PC-9 (cell line): ENCODE measurements at regions not wholly inside any gene's neighbourhood (a gene's known extent, or its start where the extent isn't known, plus 50 kb on each side); places are given as distances from the start of the nearest gene placed in this dataset.

Experiments used
- CTCF ChIP-seq: fragments of 200-600 bp; sonication (generic); conservative IDR thresholded peaks from 2 replicates; pipeline ENCODE4 v1.6.1; 2017; ENCODE audit warnings: mixed run types, antibody characterized with exemption, mild to moderate bottlenecking, moderate library complexity
- EZH2 ChIP-seq: fragments of 200-600 bp; sonication (generic); IDR thresholded peaks from 2 replicates; pipeline ENCODE4 v1.8.0; 2017; ENCODE audit warnings: antibody characterized with exemption, low read depth

- TF ChIP-seq CTCF = no peak
- no peak for TF ChIP-seq EZH2
These were observed 756.4 kb upstream of the NR2F2 start for GRCh38 chr15:95574053-95574452.
